ENCODE measurements at regions not wholly inside any gene's neighbourhood (a gene's known extent, or its start where the extent isn't known, plus 50 kb on each side); places are given as distances from the start of the nearest gene placed in this dataset.

DNA sequence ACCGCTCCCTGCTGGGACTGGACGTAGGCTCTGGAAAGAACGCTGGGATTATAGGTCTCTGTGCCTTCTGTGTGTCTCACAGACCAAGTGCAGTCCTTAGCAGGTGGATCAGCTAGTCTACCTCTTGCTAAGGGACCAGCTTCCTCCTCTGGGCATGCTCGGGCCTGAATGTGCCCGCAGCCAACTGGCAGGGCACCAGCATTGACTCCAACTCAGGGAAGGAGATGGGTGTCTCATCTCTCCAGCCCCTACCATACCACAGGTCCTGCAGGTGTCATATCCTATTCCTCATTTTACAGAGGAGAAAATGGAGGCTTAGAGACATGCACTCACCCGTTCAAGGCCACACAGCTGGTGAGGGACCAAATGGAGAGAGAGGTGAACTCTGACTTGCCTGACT is 340.2 kb downstream of the PTPRU start:
- TF ChIP-seq, protein P1, sequence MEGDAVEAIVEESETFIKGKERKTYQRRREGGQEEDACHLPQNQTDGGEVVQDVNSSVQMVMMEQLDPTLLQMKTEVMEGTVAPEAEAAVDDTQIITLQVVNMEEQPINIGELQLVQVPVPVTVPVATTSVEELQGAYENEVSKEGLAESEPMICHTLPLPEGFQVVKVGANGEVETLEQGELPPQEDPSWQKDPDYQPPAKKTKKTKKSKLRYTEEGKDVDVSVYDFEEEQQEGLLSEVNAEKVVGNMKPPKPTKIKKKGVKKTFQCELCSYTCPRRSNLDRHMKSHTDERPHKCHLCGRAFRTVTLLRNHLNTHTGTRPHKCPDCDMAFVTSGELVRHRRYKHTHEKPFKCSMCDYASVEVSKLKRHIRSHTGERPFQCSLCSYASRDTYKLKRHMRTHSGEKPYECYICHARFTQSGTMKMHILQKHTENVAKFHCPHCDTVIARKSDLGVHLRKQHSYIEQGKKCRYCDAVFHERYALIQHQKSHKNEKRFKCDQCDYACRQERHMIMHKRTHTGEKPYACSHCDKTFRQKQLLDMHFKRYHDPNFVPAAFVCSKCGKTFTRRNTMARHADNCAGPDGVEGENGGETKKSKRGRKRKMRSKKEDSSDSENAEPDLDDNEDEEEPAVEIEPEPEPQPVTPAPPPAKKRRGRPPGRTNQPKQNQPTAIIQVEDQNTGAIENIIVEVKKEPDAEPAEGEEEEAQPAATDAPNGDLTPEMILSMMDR (IDR thresholded peaks at IDR 0.05; ENCODE audit: low read depth, low read length): no peak
- TF ChIP-seq POLR2A (IDR thresholded peaks at IDR 0.05; ENCODE audit: extremely low read depth, insufficient read length): no peak
- TF ChIP-seq, protein P2, sequence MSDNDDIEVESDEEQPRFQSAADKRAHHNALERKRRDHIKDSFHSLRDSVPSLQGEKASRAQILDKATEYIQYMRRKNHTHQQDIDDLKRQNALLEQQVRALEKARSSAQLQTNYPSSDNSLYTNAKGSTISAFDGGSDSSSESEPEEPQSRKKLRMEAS (IDR thresholded peaks at IDR 0.05; ENCODE audit: low read depth, low read length): no peak

Data from NB4 (cell line).